Gastroesophageal sphincter (tissue), 4 donors: ENCODE measurements at regions not wholly inside any gene's neighbourhood (a gene's known extent, or its start where the extent isn't known, plus 50 kb on each side); places are given as distances from the start of the nearest gene placed in this dataset.

Source experiments
- ATAC-seq: fragments of 150-250 bp; one replicate; pipeline ENCODE4 v1.9.1; 2016; ENCODE audit warnings: mild to moderate bottlenecking, moderate library complexity
- H3K27ac ChIP-seq, 4 donors: fragments of 200-600 bp; sonication (generic) in 3 of 4; 1 replicate in 3 of 4; 2 replicates in 1 of 4; pipeline ENCODE4 v1.5.1; 2016 to 2019
- H3K27me3 ChIP-seq: fragments of 200-600 bp; sonication (generic); one replicate; pipeline ENCODE4 v1.5.1; 2019
- H3K36me3 ChIP-seq, 2 donors: fragments of 200-600 bp; sonication (generic); one replicate each; pipeline ENCODE4 v1.5.1; 2019; ENCODE audit warnings: control low read depth in 1 of 2
- H3K4me1 ChIP-seq, 3 donors: fragments of 200-600 bp; sonication (generic); 1 replicate in 2 of 3; 2 replicates in 1 of 3; pipeline ENCODE4 v1.5.1; 2016 to 2019; ENCODE audit warnings: control low read depth in 2 of 3
- H3K4me3 ChIP-seq, 2 donors: fragments of 200-600 bp; sonication (generic); one replicate each; pipeline ENCODE4 v1.5.1; 2019; ENCODE audit warnings: mild to moderate bottlenecking in 1 of 2, moderate library complexity in 1 of 2
- H3K9me3 ChIP-seq, 3 donors: fragments of 200-600 bp; sonication (generic); one replicate each; pipeline ENCODE4 v1.5.1; 2017 to 2019; ENCODE audit warnings: control low read depth in 2 of 3
- CTCF ChIP-seq, 4 experiments: fragments of 200-600 bp in 2 of 4; fragments of 450-650 bp in 2 of 4; sonication (generic) in 1 of 4; IDR thresholded peaks; one replicate each; pipeline ENCODE4 v1.5.1; 2017 to 2019; ENCODE audit warnings: antibody characterized with exemption in 4 of 4, mild to moderate bottlenecking in 2 of 4, moderate library complexity in 2 of 4
- EP300 ChIP-seq: sonication (generic); formaldehyde crosslinking; IDR thresholded peaks from one replicate; pipeline ENCODE4 v1.6.1; 2017; ENCODE audit warnings: antibody characterized with exemption, mild to moderate bottlenecking
- POLR2A ChIP-seq, 2 donors: fragments of 450-650 bp; IDR thresholded peaks; one replicate each; pipeline ENCODE4 v1.6.1; 2017; ENCODE audit warnings: antibody characterized with exemption in 2 of 2, mild to moderate bottlenecking in 2 of 2, moderate library complexity in 1 of 2
- POLR2AphosphoS5 ChIP-seq: sonication (generic); formaldehyde crosslinking; IDR thresholded peaks from one replicate; pipeline ENCODE4 v1.6.1; 2017; ENCODE audit warnings: antibody characterized with exemption
- whole genome bisulfite sequencing, 2 donors: methylation state at CpG; one replicate each; pipeline ENCODE4 v1.1.5; 2018; ENCODE audit warnings: low coverage in 1 of 2; 5-methylcytosine and 5-hydroxymethylcytosine counted together

GRCh38 chr10:113390896-113391295 is 162.0 kb upstream of the HABP2 start:
- ATAC-seq: no peak

GRCh38 chr10:113397047-113397446 is 155.8 kb upstream of the HABP2 start:
- 25 to 42% methylated on average over 7 to 9 of the region's 9 CpGs for WGBS, 2 donors
- TF ChIP-seq CTCF (IDR thresholded peaks at IDR 0.05): no peak
- Histone ChIP-seq H3K27ac (no peak overlapping the region), H3K4me1 (peaks cover 0 to 7% (median 0%) of the 10 kb centered on the region in 3 donors), H3K36me3 (no peaks in the 10 kb centered on the region), H3K9me3 (peaks cover 0 to 6% (median 0%) of the 10 kb centered on the region in 3 donors), H3K27me3 (no peaks in the 10 kb centered on the region), H3K4me3 (no peak overlapping the region)
- ATAC-seq: no peak

More at GRCh38 chr10:113390896-113391295, 162.0 kb upstream of the HABP2 start:
- no peak for TF ChIP-seq CTCF (IDR thresholded peaks at IDR 0.05)
- TF ChIP-seq POLR2AphosphoS5: no peak
- TF ChIP-seq POLR2A (IDR thresholded peaks at IDR 0.05): no peak
- TF ChIP-seq EP300: no peak
- Histone ChIP-seq H3K27ac (no peak overlapping the region), H3K4me3 (no peak overlapping the region), H3K36me3 (no peaks in the 10 kb centered on the region), H3K4me1 (peaks cover 0 to 9% (median 0%) of the 10 kb centered on the region in 3 donors), H3K9me3 (no peaks in the 10 kb centered on the region), H3K27me3 (no peaks in the 10 kb centered on the region)
- WGBS, 2 donors: 53 to 69% methylated on average over 4 of the region's 4 CpGs

- Histone ChIP-seq H3K9me3 (peaks cover 0 to 6% (median 0%) of the 10 kb centered on the region in 3 donors), H3K36me3 (no peaks in the 10 kb centered on the region), H3K4me3 (no peak overlapping the region), H3K4me1 (peaks cover 0 to 7% (median 0%) of the 10 kb centered on the region in 3 donors), H3K27me3 (no peaks in the 10 kb centered on the region), H3K27ac (no peak overlapping the region)
- WGBS, 2 donors: 49 to 56% methylated on average over 3 to 4 of the region's 4 CpGs
- ATAC-seq: no peak
- TF ChIP-seq CTCF (IDR thresholded peaks at IDR 0.05) (no peak), POLR2AphosphoS5 (no peak), POLR2A (IDR thresholded peaks at IDR 0.05) (no peak), EP300 (no peak)
These were observed 153.8 kb upstream of the HABP2 start for GRCh38 chr10:113399065-113399464.

- no peak overlapping the region for H3K4me3 ChIP-seq
- no peaks in the 10 kb centered on the region for H3K36me3 ChIP-seq
- H3K27me3 ChIP-seq: no peaks in the 10 kb centered on the region
- WGBS, 2 donors: 33 to 60% methylated on average over 3 of the region's 3 CpGs
- peaks cover 0 to 6% (median 0%) of the 10 kb centered on the region in 3 donors for H3K9me3 ChIP-seq
- no peak for ATAC-seq
- H3K27ac ChIP-seq: no peak overlapping the region
- no peaks in the 10 kb centered on the region for H3K4me1 ChIP-seq
- no peak for TF ChIP-seq CTCF (IDR thresholded peaks at IDR 0.05)
- TF ChIP-seq POLR2AphosphoS5: no peak
- no peak for TF ChIP-seq EP300
- no peak for TF ChIP-seq POLR2A (IDR thresholded peaks at IDR 0.05)
These were observed 150.3 kb upstream of the HABP2 start for GRCh38 chr10:113402602-113403001.

- no peak for ATAC-seq
- H3K9me3 ChIP-seq: no peaks in the 10 kb centered on the region
- H3K27ac ChIP-seq: no peak overlapping the region
- 65 to 100% methylated on average over 1 to 7 of the region's 7 CpGs for WGBS, 2 donors
- no peak for TF ChIP-seq POLR2A (IDR thresholded peaks at IDR 0.05)
- no peak for TF ChIP-seq POLR2AphosphoS5
- TF ChIP-seq CTCF (IDR thresholded peaks at IDR 0.05): no peak
- TF ChIP-seq EP300: no peak
- no peaks in the 10 kb centered on the region for H3K4me1 ChIP-seq
- H3K27me3 ChIP-seq: no peaks in the 10 kb centered on the region
- no peak overlapping the region for H3K4me3 ChIP-seq
- H3K36me3 ChIP-seq: no peaks in the 10 kb centered on the region
These were observed 145.6 kb upstream of the HABP2 start for GRCh38 chr10:113407218-113407617.
